ENCODE measurements at regions not wholly inside any gene's neighbourhood (a gene's known extent, or its start where the extent isn't known, plus 50 kb on each side); places are given as distances from the start of the nearest gene placed in this dataset.

DNA sequence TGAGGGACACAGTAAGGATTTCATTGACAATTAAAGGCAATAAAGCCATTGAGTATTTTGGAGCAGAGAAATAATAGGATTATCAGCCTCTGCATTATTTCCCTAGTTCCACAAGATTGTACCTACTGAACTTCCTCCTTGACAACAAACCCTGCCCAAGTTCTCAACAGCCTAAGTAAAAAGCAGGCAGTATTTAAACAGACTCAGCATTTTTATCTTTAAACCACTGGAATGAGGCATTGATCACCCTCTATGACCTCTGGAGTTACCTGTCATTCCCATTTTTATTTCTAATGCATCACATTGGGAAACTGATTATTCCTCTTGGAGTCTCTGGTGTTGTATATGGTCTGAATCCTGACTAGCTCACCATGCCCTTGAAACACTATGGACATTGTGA lies 570.6 kb upstream of the STXBP6 start:
- Histone ChIP-seq H3K4me3 (ENCODE audit: low read depth in 2 of 2, low read length in 1 of 2) (no peak overlapping the region), H3K27me3 (ENCODE audit: insufficient read depth) (no peaks in the 10 kb centered on the region), H3K9ac (no peak overlapping the region), H3K79me2 (ENCODE audit: insufficient read depth) (no peaks in the 10 kb centered on the region), H3K9me2 (no peaks in the 10 kb centered on the region), H3K27ac (ENCODE audit: low read depth in 2 of 2, low read length in 1 of 2) (no peak overlapping the region), H3K36me3 (replicated peaks in 1 of 2; ENCODE audit: control insufficient read depth in 1 of 2, insufficient read depth in 2 of 2, low read length in 1 of 2) (no peaks in the 10 kb centered on the region), H3F3A (replicated peaks; ENCODE audit: insufficient read depth) (no peaks in the 10 kb centered on the region), H3K4me2 (no peak overlapping the region), H4K20me1 (ENCODE audit: insufficient read depth) (no peaks in the 10 kb centered on the region), H3K4me1 (ENCODE audit: control insufficient read depth in 1 of 2, insufficient read depth in 2 of 2, low read depth in 1 of 2, low read length in 1 of 2) (no peaks in the 10 kb centered on the region), H2AFZ (ENCODE audit: low read depth) (no peak overlapping the region), H3K9me3 (peaks cover 5% of the 10 kb centered on the region; the same call in 1 of the 2 replicates)
- no peak for DNase-seq
- TF ChIP-seq TEAD4 (IDR thresholded peaks at IDR 0.05; ENCODE audit: borderline replicate concordance, insufficient read depth) (no peak), ELF1 (IDR thresholded peaks at IDR 0.05) (no peak), RCOR1 (IDR thresholded peaks at IDR 0.05; ENCODE audit: low read length) (no peak), EZH2phosphoT487 (IDR thresholded peaks at IDR 0.05; ENCODE audit: borderline replicate concordance, low read depth) (no peak), NRF1 (IDR thresholded peaks at IDR 0.05; ENCODE audit: low read depth, low read length) (no peak), FOSL2 (IDR thresholded peaks at IDR 0.05; ENCODE audit: borderline replicate concordance, low read depth) (no peak), SIN3A (IDR thresholded peaks at IDR 0.05; ENCODE audit: borderline replicate concordance, low read depth, low read length) (no peak), POLR2AphosphoS5 (IDR thresholded peaks at IDR 0.05; ENCODE audit: low read depth, low read length) (no peak), MAX (IDR thresholded peaks at IDR 0.05; ENCODE audit: low read depth) (no peak), USF1 (IDR thresholded peaks at IDR 0.05; ENCODE audit: borderline replicate concordance, low read depth) (no peak), FOXJ3 (CRISPR knock-in tag; IDR thresholded peaks at IDR 0.05) (no peak), RFX5 (IDR thresholded peaks at IDR 0.05; ENCODE audit: low read length) (no peak), GATA2 (CRISPR knock-in tag; IDR thresholded peaks at IDR 0.05) (no peak), SMC3 (IDR thresholded peaks at IDR 0.05; ENCODE audit: low read depth, low read length) (no peak)
- TF ChIP-seq, protein P1, sequence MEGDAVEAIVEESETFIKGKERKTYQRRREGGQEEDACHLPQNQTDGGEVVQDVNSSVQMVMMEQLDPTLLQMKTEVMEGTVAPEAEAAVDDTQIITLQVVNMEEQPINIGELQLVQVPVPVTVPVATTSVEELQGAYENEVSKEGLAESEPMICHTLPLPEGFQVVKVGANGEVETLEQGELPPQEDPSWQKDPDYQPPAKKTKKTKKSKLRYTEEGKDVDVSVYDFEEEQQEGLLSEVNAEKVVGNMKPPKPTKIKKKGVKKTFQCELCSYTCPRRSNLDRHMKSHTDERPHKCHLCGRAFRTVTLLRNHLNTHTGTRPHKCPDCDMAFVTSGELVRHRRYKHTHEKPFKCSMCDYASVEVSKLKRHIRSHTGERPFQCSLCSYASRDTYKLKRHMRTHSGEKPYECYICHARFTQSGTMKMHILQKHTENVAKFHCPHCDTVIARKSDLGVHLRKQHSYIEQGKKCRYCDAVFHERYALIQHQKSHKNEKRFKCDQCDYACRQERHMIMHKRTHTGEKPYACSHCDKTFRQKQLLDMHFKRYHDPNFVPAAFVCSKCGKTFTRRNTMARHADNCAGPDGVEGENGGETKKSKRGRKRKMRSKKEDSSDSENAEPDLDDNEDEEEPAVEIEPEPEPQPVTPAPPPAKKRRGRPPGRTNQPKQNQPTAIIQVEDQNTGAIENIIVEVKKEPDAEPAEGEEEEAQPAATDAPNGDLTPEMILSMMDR (IDR thresholded peaks at IDR 0.05) = no peak
- TF ChIP-seq, protein P2, sequence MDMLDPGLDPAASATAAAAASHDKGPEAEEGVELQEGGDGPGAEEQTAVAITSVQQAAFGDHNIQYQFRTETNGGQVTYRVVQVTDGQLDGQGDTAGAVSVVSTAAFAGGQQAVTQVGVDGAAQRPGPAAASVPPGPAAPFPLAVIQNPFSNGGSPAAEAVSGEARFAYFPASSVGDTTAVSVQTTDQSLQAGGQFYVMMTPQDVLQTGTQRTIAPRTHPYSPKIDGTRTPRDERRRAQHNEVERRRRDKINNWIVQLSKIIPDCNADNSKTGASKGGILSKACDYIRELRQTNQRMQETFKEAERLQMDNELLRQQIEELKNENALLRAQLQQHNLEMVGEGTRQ (IDR thresholded peaks at IDR 0.05; ENCODE audit: borderline replicate concordance, low read depth, low read length) = no peak
- CTCF ChIA-PET = no interaction called here
- POLR2A ChIA-PET = no interaction called here

DNA sequence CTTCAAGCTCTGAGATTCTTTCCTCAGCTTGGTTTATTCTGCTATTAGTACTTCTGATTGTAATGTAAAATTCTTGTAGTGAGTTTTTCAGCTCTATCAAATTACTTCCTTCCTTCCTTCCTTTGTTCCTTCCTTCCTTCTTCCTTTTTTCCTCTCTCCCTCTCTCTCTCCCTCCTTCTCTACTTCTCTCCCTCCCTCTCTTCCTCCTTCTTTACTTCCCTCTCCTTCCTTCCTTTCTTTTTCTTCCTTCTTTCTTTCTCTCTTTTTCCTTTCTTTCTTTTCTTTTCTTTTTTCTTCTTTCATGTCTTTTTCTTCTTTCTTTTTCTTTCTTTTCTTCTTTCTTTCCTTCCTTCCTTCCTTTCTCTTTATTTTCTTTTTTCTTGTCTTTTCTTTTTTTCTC lies 565.2 kb upstream of the STXBP6 start:
- DNase-seq = no peak
- Histone ChIP-seq H3F3A (replicated peaks; ENCODE audit: insufficient read depth) (no peaks in the 10 kb centered on the region), H3K4me1 (ENCODE audit: control insufficient read depth in 1 of 2, insufficient read depth in 2 of 2, low read depth in 1 of 2, low read length in 1 of 2) (no peaks in the 10 kb centered on the region), H3K4me2 (no peak overlapping the region), H3K9me2 (no peaks in the 10 kb centered on the region), H3K9ac (no peak overlapping the region), H3K27ac (ENCODE audit: low read depth in 2 of 2, low read length in 1 of 2) (no peak overlapping the region), H3K9me3 (peaks cover 5% of the 10 kb centered on the region; the same call in 1 of the 2 replicates), H4K20me1 (ENCODE audit: insufficient read depth) (no peaks in the 10 kb centered on the region), H3K79me2 (ENCODE audit: insufficient read depth) (no peaks in the 10 kb centered on the region), H3K4me3 (ENCODE audit: low read depth in 2 of 2, low read length in 1 of 2) (no peak overlapping the region), H3K36me3 (replicated peaks in 1 of 2; ENCODE audit: control insufficient read depth in 1 of 2, insufficient read depth in 2 of 2, low read length in 1 of 2) (no peaks in the 10 kb centered on the region), H3K27me3 (ENCODE audit: insufficient read depth) (no peaks in the 10 kb centered on the region), H2AFZ (ENCODE audit: low read depth) (no peak overlapping the region)
- TF ChIP-seq RAD21 (IDR thresholded peaks at IDR 0.05; ENCODE audit: low read length) = no peak
- ChIA-PET CTCF (no interaction called here), POLR2A (no interaction called here)

Measured in SK-N-SH (cell line).